Astrocyte of the cerebellum (primary cell): ENCODE measurements at regions not wholly inside any gene's neighbourhood (a gene's known extent, or its start where the extent isn't known, plus 50 kb on each side); places are given as distances from the start of the nearest gene placed in this dataset.

Source experiments
- DNase-seq: peaks from one replicate; pipeline ENCODE4 v3.0.0-alpha.2; 2011; ENCODE audit warnings: low read depth
- H3K4me3 ChIP-seq: 2 replicates; pipeline ENCODE4 v1.5.1; 2011; ENCODE audit warnings: mild to moderate bottlenecking, low read depth, low read length, moderate library complexity
- CTCF ChIP-seq: IDR thresholded peaks from 2 replicates; pipeline ENCODE4 v1.5.1; 2012; ENCODE audit warnings: low read length, low read depth, moderate library complexity, mild to moderate bottlenecking; ENCODE audit errors: missing control alignments
- in situ Hi-C: cut with HindIII; loops from 2 replicates; pipeline ENCODE4 v1.10.0; 2017; ENCODE audit warnings: low sequenced_read_pairs

- in situ Hi-C loops = no loop called here
- H3K4me3 ChIP-seq = no peak overlapping the region
- DNase-seq = no peak
- no peak for TF ChIP-seq CTCF
These were observed 79.1 kb upstream of the LINC01488 start for GRCh38 chr11:69402251-69402887.

GRCh38 chr11:69403556-69404215 lies 77.8 kb upstream of the LINC01488 start:
- TF ChIP-seq CTCF = no peak
- no peak for DNase-seq
- in situ Hi-C loops = no loop called here
- H3K4me3 ChIP-seq = no peak overlapping the region

GRCh38 chr11:69406060-69406459 lies 75.4 kb upstream of the LINC01488 start:
- H3K4me3 ChIP-seq = no peak overlapping the region
- in situ Hi-C loops = no loop called here
- no peak for TF ChIP-seq CTCF
- DNase-seq = no peak

- H3K4me3 ChIP-seq = no peak overlapping the region
- DNase-seq = no peak
- no peak for TF ChIP-seq CTCF
- in situ Hi-C loops = no loop called here
These were observed 71.4 kb upstream of the LINC01488 start for GRCh38 chr11:69409812-69410645.

- in situ Hi-C loops = no loop called here
- TF ChIP-seq CTCF = no peak
- no peak for DNase-seq
- H3K4me3 ChIP-seq = no peak overlapping the region
These were observed 70.1 kb upstream of the LINC01488 start for GRCh38 chr11:69411257-69411924.

- no peak overlapping the region for H3K4me3 ChIP-seq
These were observed 68.3 kb upstream of the LINC01488 start for GRCh38 chr11:69413015-69413801.

More at GRCh38 chr11:69413015-69413801, 68.3 kb upstream of the LINC01488 start:
- DNase-seq = no peak
- in situ Hi-C loops = no loop called here
- TF ChIP-seq CTCF = no peak
